ENCODE measurements at regions not wholly inside any gene's neighbourhood (a gene's known extent, or its start where the extent isn't known, plus 50 kb on each side); places are given as distances from the start of the nearest gene placed in this dataset.

DNA sequence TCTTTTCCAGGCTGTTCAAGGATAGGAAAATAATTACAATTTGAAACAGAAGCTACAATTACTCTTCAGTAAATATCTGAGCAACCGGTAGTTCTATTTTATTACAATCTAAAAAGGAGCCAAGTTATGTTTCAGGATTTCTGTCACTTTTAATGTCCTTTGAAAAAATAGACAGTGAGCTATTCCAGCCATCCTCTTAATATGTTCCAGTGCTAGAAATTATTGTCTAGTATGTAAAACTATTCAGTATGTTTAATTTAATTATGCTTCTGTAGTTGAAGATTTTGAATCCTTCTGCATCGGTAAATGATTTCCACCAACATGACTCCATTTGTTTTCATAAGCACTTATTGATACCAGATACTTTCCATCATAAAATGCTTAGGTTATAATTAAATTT lies 129.6 kb upstream of the SEMA3D start:
- DNase-seq: no peak
- Mint-ChIP-seq H3K27ac (ENCODE audit: unreplicated experiment) (no peak overlapping the region), H3K4me1 (ENCODE audit: low read depth, unreplicated experiment) (no peaks in the 10 kb centered on the region), H3K4me3 (ENCODE audit: unreplicated experiment) (no peak overlapping the region), H3K9me3 (ENCODE audit: unreplicated experiment) (no peaks in the 10 kb centered on the region), H3K36me3 (ENCODE audit: insufficient read depth, unreplicated experiment) (no peaks in the 10 kb centered on the region), H3K27me3 (ENCODE audit: insufficient read depth, unreplicated experiment) (no peaks in the 10 kb centered on the region)
- ChIA-PET CTCF (no interaction called here), POLR2A (no interaction called here)
- TF ChIP-seq, protein P1, sequence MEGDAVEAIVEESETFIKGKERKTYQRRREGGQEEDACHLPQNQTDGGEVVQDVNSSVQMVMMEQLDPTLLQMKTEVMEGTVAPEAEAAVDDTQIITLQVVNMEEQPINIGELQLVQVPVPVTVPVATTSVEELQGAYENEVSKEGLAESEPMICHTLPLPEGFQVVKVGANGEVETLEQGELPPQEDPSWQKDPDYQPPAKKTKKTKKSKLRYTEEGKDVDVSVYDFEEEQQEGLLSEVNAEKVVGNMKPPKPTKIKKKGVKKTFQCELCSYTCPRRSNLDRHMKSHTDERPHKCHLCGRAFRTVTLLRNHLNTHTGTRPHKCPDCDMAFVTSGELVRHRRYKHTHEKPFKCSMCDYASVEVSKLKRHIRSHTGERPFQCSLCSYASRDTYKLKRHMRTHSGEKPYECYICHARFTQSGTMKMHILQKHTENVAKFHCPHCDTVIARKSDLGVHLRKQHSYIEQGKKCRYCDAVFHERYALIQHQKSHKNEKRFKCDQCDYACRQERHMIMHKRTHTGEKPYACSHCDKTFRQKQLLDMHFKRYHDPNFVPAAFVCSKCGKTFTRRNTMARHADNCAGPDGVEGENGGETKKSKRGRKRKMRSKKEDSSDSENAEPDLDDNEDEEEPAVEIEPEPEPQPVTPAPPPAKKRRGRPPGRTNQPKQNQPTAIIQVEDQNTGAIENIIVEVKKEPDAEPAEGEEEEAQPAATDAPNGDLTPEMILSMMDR (IDR thresholded peaks at IDR 0.05; ENCODE audit: insufficient read depth in 1 of 2, low read depth in 1 of 2, low read length in 1 of 2, severe bottlenecking in 1 of 2, unreplicated experiment in 1 of 2): no peak
- H3K9me3 ChIP-seq: no peaks in the 10 kb centered on the region
- H3K27me3 ChIP-seq (replicated peaks; ENCODE audit: control insufficient read depth, insufficient read depth, low read length): no peaks in the 10 kb centered on the region
- no peak overlapping the region for H3K4me3 ChIP-seq (ENCODE audit: low read depth, low read length)
- no peaks in the 10 kb centered on the region for H3K36me3 ChIP-seq (ENCODE audit: control insufficient read depth, insufficient read depth, low read length)
- no peaks in the 10 kb centered on the region for H3K4me1 ChIP-seq
- no TSS peak for BruUV-seq (replicated peaks)
- intact Hi-C loops (cut with micrococcal nuclease; ENCODE audit: unreplicated experiment): no loop called here

DNA sequence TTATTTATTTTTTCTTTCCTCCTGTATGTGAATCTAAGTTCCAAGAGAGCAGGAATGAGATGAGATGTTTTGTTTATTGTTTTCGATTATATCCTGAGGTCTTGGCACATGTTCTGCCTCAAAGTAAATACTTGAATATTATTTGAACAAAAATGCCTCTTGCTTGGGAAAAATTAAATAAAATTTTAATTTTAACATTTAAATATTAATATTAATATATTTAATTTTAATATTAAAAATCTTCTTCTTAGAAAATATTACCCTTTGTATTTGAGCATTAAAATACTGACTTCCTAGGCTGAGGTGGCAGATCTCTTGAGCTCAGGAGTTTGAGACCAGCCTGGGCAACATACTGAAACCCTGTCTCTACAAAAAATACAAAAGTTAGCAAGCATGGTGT lies 123.4 kb upstream of the SEMA3D start:
- Mint-ChIP-seq H3K27me3 (ENCODE audit: insufficient read depth, unreplicated experiment) (no peaks in the 10 kb centered on the region), H3K9me3 (ENCODE audit: unreplicated experiment) (no peaks in the 10 kb centered on the region), H3K4me3 (ENCODE audit: unreplicated experiment) (no peak overlapping the region), H3K4me1 (ENCODE audit: low read depth, unreplicated experiment) (no peaks in the 10 kb centered on the region), H3K27ac (ENCODE audit: unreplicated experiment) (no peak overlapping the region), H3K36me3 (ENCODE audit: insufficient read depth, unreplicated experiment) (no peaks in the 10 kb centered on the region)
- TF ChIP-seq, protein P1 (IDR thresholded peaks at IDR 0.05; ENCODE audit: insufficient read depth in 1 of 2, low read depth in 1 of 2, low read length in 1 of 2, severe bottlenecking in 1 of 2, unreplicated experiment in 1 of 2): no peak
- Histone ChIP-seq H3K4me3 (ENCODE audit: low read depth, low read length) (no peak overlapping the region), H3K27me3 (replicated peaks; ENCODE audit: control insufficient read depth, insufficient read depth, low read length) (no peaks in the 10 kb centered on the region), H3K36me3 (ENCODE audit: control insufficient read depth, insufficient read depth, low read length) (no peaks in the 10 kb centered on the region), H3K4me1 (no peaks in the 10 kb centered on the region), H3K9me3 (no peaks in the 10 kb centered on the region)
- intact Hi-C loops (cut with micrococcal nuclease; ENCODE audit: unreplicated experiment): no loop called here
- CTCF ChIA-PET: no interaction called here
- POLR2A ChIA-PET: no interaction called here
- BruUV-seq (replicated peaks): no TSS peak
- no peak for DNase-seq

DNA sequence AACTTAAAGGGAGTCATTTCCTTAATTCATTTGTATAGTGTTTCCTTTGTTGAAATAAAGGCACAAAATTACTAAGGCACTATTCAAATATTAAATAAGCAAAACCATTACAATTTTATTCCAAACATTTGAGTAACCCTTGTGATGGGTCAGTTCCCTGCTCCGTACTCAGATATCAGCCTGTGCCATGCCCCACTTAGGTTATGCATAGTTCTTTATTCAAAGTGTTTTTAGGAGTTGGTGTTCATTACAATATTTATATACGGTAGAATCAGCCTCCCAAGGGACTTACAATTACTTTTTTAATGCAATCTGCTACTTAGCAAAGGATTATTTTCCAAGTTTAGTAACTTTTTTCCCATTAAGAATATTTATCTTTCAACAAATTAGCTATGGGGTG lies 119.3 kb upstream of the SEMA3D start:
- intact Hi-C loops (cut with micrococcal nuclease; ENCODE audit: unreplicated experiment): no loop called here
- H3K4me3 ChIP-seq (ENCODE audit: low read depth, low read length): no peak overlapping the region
- no peaks in the 10 kb centered on the region for H3K4me1 Mint-ChIP-seq (ENCODE audit: low read depth, unreplicated experiment)
- CTCF ChIA-PET: no interaction called here
- POLR2A ChIA-PET: no interaction called here
- H3K27ac Mint-ChIP-seq (ENCODE audit: unreplicated experiment): no peak overlapping the region
- DNase-seq: no peak
- TF ChIP-seq, protein P1 (IDR thresholded peaks at IDR 0.05; ENCODE audit: insufficient read depth in 1 of 2, low read depth in 1 of 2, low read length in 1 of 2, severe bottlenecking in 1 of 2, unreplicated experiment in 1 of 2): no peak
- H3K36me3 Mint-ChIP-seq (ENCODE audit: insufficient read depth, unreplicated experiment): no peaks in the 10 kb centered on the region
- no TSS peak for BruUV-seq (replicated peaks)
- no peaks in the 10 kb centered on the region for H3K27me3 Mint-ChIP-seq (ENCODE audit: insufficient read depth, unreplicated experiment)
- H3K9me3 ChIP-seq: no peaks in the 10 kb centered on the region
- H3K4me3 Mint-ChIP-seq (ENCODE audit: unreplicated experiment): no peak overlapping the region
- H3K9me3 Mint-ChIP-seq (ENCODE audit: unreplicated experiment): no peaks in the 10 kb centered on the region
- no peaks in the 10 kb centered on the region for H3K27me3 ChIP-seq (replicated peaks; ENCODE audit: control insufficient read depth, insufficient read depth, low read length)
- H3K4me1 ChIP-seq: no peaks in the 10 kb centered on the region
- H3K36me3 ChIP-seq (ENCODE audit: control insufficient read depth, insufficient read depth, low read length): no peaks in the 10 kb centered on the region

All from Caco-2 (cell line).